ENCODE measurements at regions not wholly inside any gene's neighbourhood (a gene's known extent, or its start where the extent isn't known, plus 50 kb on each side); places are given as distances from the start of the nearest gene placed in this dataset.
"Not testable (repeated sequence)": the region's sequence is repeated elsewhere in the genome, so short reads cannot be mapped to it uniquely, and the experiment has no call there.

DNA sequence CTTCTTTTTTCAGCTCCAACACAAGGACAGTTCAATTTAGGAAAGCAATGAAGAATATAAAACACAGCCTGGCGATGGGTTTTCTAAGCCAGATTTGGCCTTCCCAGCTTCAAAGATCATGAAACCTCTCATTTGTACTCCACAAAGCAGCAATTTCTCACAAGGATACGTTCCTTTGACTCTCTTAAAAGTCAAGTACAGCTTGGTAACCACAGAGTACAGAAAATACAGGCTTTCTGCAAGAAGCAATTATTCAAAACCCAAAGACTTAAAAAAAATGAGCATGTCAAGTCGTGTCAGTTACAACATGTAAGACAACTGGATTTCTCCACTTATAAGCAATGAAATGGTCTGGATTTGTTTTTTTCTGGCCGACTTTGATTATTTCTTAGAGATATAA is 321.4 kb downstream of the FGFR2 start:
- Mint-ChIP-seq H3K36me3 (no peaks in the 10 kb centered on the region), H3K27me3 (no peaks in the 10 kb centered on the region), H3K4me1 (no peaks in the 10 kb centered on the region), H3K27ac (no peak overlapping the region), H3K4me3 (no peak overlapping the region), H3K9me3 (peaks cover 9 to 14% (median 9%) of the 10 kb centered on the region in 3 donors)
- no peak overlapping the region for H3K4me3 ChIP-seq (ENCODE audit: control insufficient read depth in 1 of 2, extremely low read depth in 1 of 2, low read length in 1 of 2)
- no peaks in the 10 kb centered on the region for H3K9me3 ChIP-seq
- ChIA-PET CTCF (no interaction called here), POLR2A (no interaction called here)
- no peak overlapping the region for H3K27ac ChIP-seq (ENCODE audit: low read length)
- ATAC-seq (replicated peaks in 1 of 4) (no peak), DNase-seq (no peak)
- H3K27me3 ChIP-seq (replicated peaks in 1 of 2; ENCODE audit: control insufficient read depth in 2 of 2, extremely low read depth in 1 of 2, insufficient read depth in 2 of 2, low read length in 1 of 2): no peaks in the 10 kb centered on the region
- whole genome bisulfite sequencing (ENCODE audit: insufficient coverage): 69% methylated on average over 2 of the region's 4 CpGs
- no peaks in the 10 kb centered on the region for H3K4me1 ChIP-seq (ENCODE audit: control insufficient read depth in 1 of 2, extremely low read depth in 1 of 2, insufficient read depth in 2 of 2, low read length in 2 of 2)
- no peaks in the 10 kb centered on the region for H3K36me3 ChIP-seq (ENCODE audit: control insufficient read depth in 2 of 2, extremely low read depth in 1 of 2, insufficient read depth in 1 of 2, low read length in 1 of 2)

DNA sequence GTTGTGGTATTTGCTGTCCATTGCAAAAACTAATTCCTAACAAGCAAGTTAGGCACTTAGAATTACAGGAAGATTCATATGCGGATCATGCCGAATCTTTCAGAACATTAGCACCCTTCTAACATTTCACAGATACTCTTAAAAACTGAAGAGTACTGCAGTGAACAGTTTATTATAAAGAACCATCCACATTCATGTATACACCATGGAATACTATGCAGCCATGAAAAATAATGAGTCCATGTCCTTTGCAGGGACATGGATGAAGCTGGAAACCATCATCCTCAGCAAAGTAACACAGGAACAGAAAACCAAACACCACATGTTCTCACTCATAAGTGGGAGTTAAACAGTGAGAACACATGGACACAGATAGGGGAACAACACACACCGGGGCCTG is 319.9 kb downstream of the FGFR2 start:
- no CpG with 5 or more reads among the region's 3 CpGs for WGBS (ENCODE audit: insufficient coverage)
- peaks cover 9 to 14% (median 9%) of the 10 kb centered on the region in 3 donors for H3K9me3 Mint-ChIP-seq
- H3K9me3 ChIP-seq; CTCF ChIA-PET; H3K36me3 ChIP-seq (ENCODE audit: control insufficient read depth in 2 of 2, extremely low read depth in 1 of 2, insufficient read depth in 1 of 2, low read length in 1 of 2); POLR2A ChIA-PET; ATAC-seq (replicated peaks in 1 of 4); DNase-seq; H3K4me1 Mint-ChIP-seq; H3K27ac ChIP-seq (ENCODE audit: low read length); H3K27ac Mint-ChIP-seq; H3K4me3 ChIP-seq (ENCODE audit: control insufficient read depth in 1 of 2, extremely low read depth in 1 of 2, low read length in 1 of 2); H3K4me1 ChIP-seq (ENCODE audit: control insufficient read depth in 1 of 2, extremely low read depth in 1 of 2, insufficient read depth in 2 of 2, low read length in 2 of 2); H3K27me3 ChIP-seq (replicated peaks in 1 of 2; ENCODE audit: control insufficient read depth in 2 of 2, extremely low read depth in 1 of 2, insufficient read depth in 2 of 2, low read length in 1 of 2); H3K36me3 Mint-ChIP-seq; H3K4me3 Mint-ChIP-seq; H3K27me3 Mint-ChIP-seq: not testable (repeated sequence)

DNA sequence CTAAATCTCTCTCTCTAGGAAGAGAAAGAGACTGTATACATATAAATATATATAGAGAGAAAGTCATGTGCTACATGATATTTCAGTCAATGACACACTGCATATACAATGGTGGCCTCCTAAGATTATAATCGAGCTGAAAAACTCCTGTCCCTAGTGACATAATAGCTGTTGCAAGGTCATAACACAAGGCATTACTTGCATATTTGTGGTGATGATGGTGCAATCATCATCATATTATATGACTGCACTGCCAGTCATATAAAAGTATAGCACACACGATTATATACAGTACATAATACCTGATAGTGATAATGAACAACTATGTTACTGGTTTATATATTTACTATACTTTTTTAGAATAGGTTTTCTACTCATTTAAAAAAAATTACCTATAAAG is 316.7 kb downstream of the FGFR2 start:
- no peaks in the 10 kb centered on the region for H3K4me1 Mint-ChIP-seq
- Histone ChIP-seq H3K27me3 (replicated peaks in 1 of 2; ENCODE audit: control insufficient read depth in 2 of 2, extremely low read depth in 1 of 2, insufficient read depth in 2 of 2, low read length in 1 of 2) (no peaks in the 10 kb centered on the region), H3K27ac (ENCODE audit: low read length) (no peak overlapping the region), H3K4me3 (ENCODE audit: control insufficient read depth in 1 of 2, extremely low read depth in 1 of 2, low read length in 1 of 2) (no peak overlapping the region), H3K9me3 (no peaks in the 10 kb centered on the region), H3K4me1 (ENCODE audit: control insufficient read depth in 1 of 2, extremely low read depth in 1 of 2, insufficient read depth in 2 of 2, low read length in 2 of 2) (no peaks in the 10 kb centered on the region), H3K36me3 (ENCODE audit: control insufficient read depth in 2 of 2, extremely low read depth in 1 of 2, insufficient read depth in 1 of 2, low read length in 1 of 2) (no peaks in the 10 kb centered on the region)
- CTCF ChIA-PET: no interaction called here
- ATAC-seq (replicated peaks in 1 of 4): no peak
- no peaks in the 10 kb centered on the region for H3K27me3 Mint-ChIP-seq
- POLR2A ChIA-PET: no interaction called here
- H3K27ac Mint-ChIP-seq: no peak overlapping the region
- peaks cover 10 to 17% (median 13%) of the 10 kb centered on the region in 3 donors for H3K9me3 Mint-ChIP-seq
- no CpG with 5 or more reads among the region's 2 CpGs for WGBS (ENCODE audit: insufficient coverage)
- DNase-seq: no peak
- no peaks in the 10 kb centered on the region for H3K36me3 Mint-ChIP-seq
- no peak overlapping the region for H3K4me3 Mint-ChIP-seq

DNA sequence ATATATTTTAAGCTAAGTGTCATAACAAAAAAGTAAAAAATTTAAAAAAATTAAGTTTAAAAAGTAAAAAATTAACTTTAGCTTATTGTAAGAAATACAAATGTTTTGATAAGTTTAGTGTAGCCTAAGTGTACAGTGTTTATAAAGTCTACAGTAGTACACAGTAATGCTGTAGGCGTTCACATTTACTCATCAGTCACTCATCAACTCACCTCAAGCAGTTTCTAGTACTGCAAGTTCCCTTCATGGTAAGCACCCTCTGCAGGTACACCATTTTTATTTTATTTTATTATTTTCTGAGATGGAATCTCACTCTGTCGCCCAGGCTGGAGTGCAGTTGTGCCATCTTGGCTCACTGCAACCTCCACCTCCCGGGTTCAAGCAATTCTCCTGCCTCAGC is 316.0 kb downstream of the FGFR2 start:
- Mint-ChIP-seq H3K36me3 (no peaks in the 10 kb centered on the region), H3K27ac (no peak overlapping the region), H3K27me3 (no peaks in the 10 kb centered on the region), H3K9me3 (peaks cover 7 to 16% (median 13%) of the 10 kb centered on the region in 3 donors), H3K4me1 (no peaks in the 10 kb centered on the region), H3K4me3 (no peak overlapping the region)
- Histone ChIP-seq H3K4me3 (ENCODE audit: control insufficient read depth in 1 of 2, extremely low read depth in 1 of 2, low read length in 1 of 2) (no peak overlapping the region), H3K9me3 (no peaks in the 10 kb centered on the region), H3K4me1 (ENCODE audit: control insufficient read depth in 1 of 2, extremely low read depth in 1 of 2, insufficient read depth in 2 of 2, low read length in 2 of 2) (no peaks in the 10 kb centered on the region), H3K27me3 (replicated peaks in 1 of 2; ENCODE audit: control insufficient read depth in 2 of 2, extremely low read depth in 1 of 2, insufficient read depth in 2 of 2, low read length in 1 of 2) (no peaks in the 10 kb centered on the region), H3K27ac (ENCODE audit: low read length) (no peak overlapping the region), H3K36me3 (ENCODE audit: control insufficient read depth in 2 of 2, extremely low read depth in 1 of 2, insufficient read depth in 1 of 2, low read length in 1 of 2) (no peaks in the 10 kb centered on the region)
- ChIA-PET CTCF (no interaction called here), POLR2A (no interaction called here)
- DNase-seq (no peak), ATAC-seq (replicated peaks in 1 of 4) (no peak)
- 100% methylated on average over 1 of the region's 3 CpGs for WGBS (ENCODE audit: insufficient coverage)

DNA sequence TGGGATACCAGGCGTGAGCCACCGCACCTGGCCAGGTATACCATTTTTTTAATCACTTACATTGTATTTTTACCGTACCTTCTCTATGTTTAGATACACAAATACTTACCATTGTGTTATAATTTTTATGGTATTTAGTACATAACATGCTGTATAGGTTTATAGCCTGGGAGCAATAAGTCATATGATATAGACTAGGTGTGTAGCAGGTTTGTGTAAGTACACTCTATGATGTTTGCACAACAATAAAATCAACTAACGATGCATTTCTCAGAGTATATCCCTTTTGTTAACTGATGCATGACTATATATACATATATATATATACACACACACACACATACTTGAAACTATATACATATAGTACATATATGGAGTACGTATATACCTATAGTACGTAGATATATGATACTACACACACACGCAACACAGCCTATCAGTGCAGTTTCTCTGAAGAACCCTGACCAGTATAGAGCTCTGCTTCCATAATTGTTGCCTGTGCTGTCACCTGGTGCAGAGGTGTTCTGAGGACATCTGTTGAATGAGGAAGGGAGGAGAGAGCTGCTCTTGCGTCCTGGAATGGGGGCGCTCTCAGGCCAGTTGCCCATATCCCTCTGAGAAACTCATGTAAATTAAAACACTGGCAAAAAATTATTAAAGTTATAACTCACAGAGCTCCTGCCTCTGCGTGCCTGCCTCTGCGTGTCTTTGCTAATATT is 315.3 kb downstream of the FGFR2 start:
- no peak overlapping the region for H3K4me3 ChIP-seq (ENCODE audit: control insufficient read depth in 1 of 2, extremely low read depth in 1 of 2, low read length in 1 of 2)
- Mint-ChIP-seq H3K4me1 (no peaks in the 10 kb centered on the region), H3K4me3 (no peak overlapping the region), H3K9me3 (peaks cover 7 to 11% (median 10%) of the 10 kb centered on the region in 3 donors), H3K36me3 (no peaks in the 10 kb centered on the region), H3K27me3 (no peaks in the 10 kb centered on the region), H3K27ac (no peak overlapping the region)
- H3K4me1 ChIP-seq (ENCODE audit: control insufficient read depth in 1 of 2, extremely low read depth in 1 of 2, insufficient read depth in 2 of 2, low read length in 2 of 2): no peaks in the 10 kb centered on the region
- H3K36me3 ChIP-seq (ENCODE audit: control insufficient read depth in 2 of 2, extremely low read depth in 1 of 2, insufficient read depth in 1 of 2, low read length in 1 of 2): no peaks in the 10 kb centered on the region
- no peaks in the 10 kb centered on the region for H3K27me3 ChIP-seq (replicated peaks in 1 of 2; ENCODE audit: control insufficient read depth in 2 of 2, extremely low read depth in 1 of 2, insufficient read depth in 2 of 2, low read length in 1 of 2)
- no peaks in the 10 kb centered on the region for H3K9me3 ChIP-seq
- WGBS (ENCODE audit: insufficient coverage): no CpG with 5 or more reads among the region's 11 CpGs
- ChIA-PET POLR2A (no interaction called here), CTCF (no interaction called here)
- H3K27ac ChIP-seq (ENCODE audit: low read length): no peak overlapping the region
- DNase-seq (no peak), ATAC-seq (replicated peaks in 1 of 4) (no peak)

DNA sequence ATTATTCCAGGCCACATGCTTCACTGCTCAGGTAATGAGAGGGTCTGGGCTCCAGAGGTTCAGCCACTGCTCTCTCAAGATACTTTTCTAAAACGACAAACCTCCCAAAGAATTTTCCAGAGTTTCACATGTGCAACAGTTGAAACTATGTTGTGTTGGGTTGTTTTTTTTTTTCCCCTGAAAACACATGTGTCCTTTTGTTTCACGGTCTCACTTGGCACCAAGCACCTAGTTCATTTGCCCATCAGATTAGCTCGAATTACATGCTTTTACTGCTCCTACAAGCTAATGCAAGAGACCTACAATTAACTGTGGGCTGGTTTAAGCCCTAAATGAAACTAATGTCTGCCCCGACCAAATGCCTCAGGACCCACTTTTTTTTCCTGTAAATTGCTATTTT is 313.3 kb downstream of the FGFR2 start:
- Mint-ChIP-seq H3K27ac (no peak overlapping the region), H3K4me1 (no peaks in the 10 kb centered on the region), H3K9me3 (peaks cover 3 to 8% (median 3%) of the 10 kb centered on the region in 3 donors), H3K27me3 (no peaks in the 10 kb centered on the region), H3K4me3 (no peak overlapping the region), H3K36me3 (no peaks in the 10 kb centered on the region)
- Histone ChIP-seq H3K36me3 (ENCODE audit: control insufficient read depth in 2 of 2, extremely low read depth in 1 of 2, insufficient read depth in 1 of 2, low read length in 1 of 2) (no peaks in the 10 kb centered on the region), H3K27ac (ENCODE audit: low read length) (no peak overlapping the region), H3K4me3 (ENCODE audit: control insufficient read depth in 1 of 2, extremely low read depth in 1 of 2, low read length in 1 of 2) (no peak overlapping the region), H3K27me3 (replicated peaks in 1 of 2; ENCODE audit: control insufficient read depth in 2 of 2, extremely low read depth in 1 of 2, insufficient read depth in 2 of 2, low read length in 1 of 2) (no peaks in the 10 kb centered on the region), H3K9me3 (no peaks in the 10 kb centered on the region), H3K4me1 (ENCODE audit: control insufficient read depth in 1 of 2, extremely low read depth in 1 of 2, insufficient read depth in 2 of 2, low read length in 2 of 2) (no peaks in the 10 kb centered on the region)
- DNase-seq (no peak), ATAC-seq (replicated peaks in 1 of 4) (no peak)
- ChIA-PET POLR2A (no interaction called here), CTCF (no interaction called here)
- WGBS (ENCODE audit: insufficient coverage): 45% methylated on average over 3 of the region's 4 CpGs
